GM23338 (cell line): ENCODE measurements at regions not wholly inside any gene's neighbourhood (a gene's known extent, or its start where the extent isn't known, plus 50 kb on each side); places are given as distances from the start of the nearest gene placed in this dataset.
"Not testable (repeated sequence)": the region's sequence is repeated elsewhere in the genome, so short reads cannot be mapped to it uniquely, and the experiment has no call there.

Experiments
- ATAC-seq: fragments of 200-7000 bp; cut with Tn5 transposase; 3 replicates; pipeline ENCODE4 v1.9.1; 2020
- DNase-seq: peaks from one replicate; pipeline ENCODE4 v3.0.0-alpha.2; 2015; ENCODE audit warnings: low spot score
- H2AFZ ChIP-seq: fragments of 200-600 bp; sonication (generic); 2 replicates; pipeline ENCODE4 v1.8.0; 2016; ENCODE audit warnings: antibody characterized with exemption, mild to moderate bottlenecking, moderate library complexity
- H3F3A ChIP-seq: fragments of 200-600 bp; sonication (generic); replicated peaks from 2 replicates; pipeline ENCODE4 v1.8.0; 2017; ENCODE audit warnings: antibody characterized with exemption, mixed run types, low read depth
- H3K27ac ChIP-seq: fragments of 200-600 bp; sonication (generic); 2 replicates; pipeline ENCODE4 v1.6.1; 2016; ENCODE audit warnings: low read depth
- H3K27me3 ChIP-seq: fragments of 200-600 bp; sonication (generic); 2 replicates; pipeline ENCODE4 v1.8.0; 2016; ENCODE audit warnings: mild to moderate bottlenecking, mixed run types, moderate library complexity; ENCODE audit not compliant: insufficient read depth
- H3K36me3 ChIP-seq: fragments of 200-600 bp; sonication (generic); 2 replicates; pipeline ENCODE4 v1.8.0; 2016; ENCODE audit warnings: mild to moderate bottlenecking; ENCODE audit not compliant: insufficient read depth
- H3K4me1 ChIP-seq: fragments of 200-600 bp; sonication (generic); 2 replicates; pipeline ENCODE4 v1.8.0; 2016; ENCODE audit warnings: mild to moderate bottlenecking, moderate library complexity; ENCODE audit not compliant: insufficient read depth
- H3K4me2 ChIP-seq: fragments of 200-600 bp; sonication (generic); 2 replicates; pipeline ENCODE4 v1.7.1; 2017; ENCODE audit warnings: mixed run types
- H3K4me3 ChIP-seq: fragments of 200-600 bp; sonication (generic); 2 replicates; pipeline ENCODE4 v1.6.1; 2016; ENCODE audit warnings: mixed run types
- H3K79me2 ChIP-seq: fragments of 200-600 bp; sonication (generic); replicated peaks from 2 replicates; pipeline ENCODE4 v1.8.0; 2017; ENCODE audit warnings: mild to moderate bottlenecking; ENCODE audit not compliant: insufficient read depth
- H3K9me2 ChIP-seq: fragments of 200-600 bp; sonication (generic); 2 replicates; pipeline ENCODE4 v1.8.0; 2017; ENCODE audit not compliant: insufficient read depth
- H4K20me1 ChIP-seq: fragments of 200-600 bp; sonication (generic); replicated peaks from 2 replicates; pipeline ENCODE4 v1.8.0; 2017; ENCODE audit warnings: mild to moderate bottlenecking; ENCODE audit not compliant: insufficient read depth
- H3K27ac Mint-ChIP-seq: 2 replicates; pipeline ENCODE4 v1.8.0; 2020; ENCODE audit warnings: inconsistent platforms, mild to moderate bottlenecking, moderate library complexity, mixed read lengths
- H3K27me3 Mint-ChIP-seq: 3 replicates; pipeline ENCODE4 v1.8.0; 2022; ENCODE audit warnings: low read depth, mild to moderate bottlenecking, moderate library complexity, mixed read lengths, inconsistent platforms; ENCODE audit not compliant: insufficient read depth, poor library complexity
- H3K36me3 Mint-ChIP-seq: 3 replicates; pipeline ENCODE4 v1.8.0; 2021; ENCODE audit warnings: low read depth, mild to moderate bottlenecking, inconsistent platforms, moderate library complexity, mixed read lengths
- H3K4me1 Mint-ChIP-seq: 3 replicates; pipeline ENCODE4 v1.8.0; 2020; ENCODE audit warnings: mild to moderate bottlenecking, inconsistent platforms, mixed read lengths
- H3K4me3 Mint-ChIP-seq: 3 replicates; pipeline ENCODE4 v1.8.0; 2021; ENCODE audit warnings: moderate library complexity, mild to moderate bottlenecking, inconsistent platforms, mixed read lengths
- H3K9me3 Mint-ChIP-seq: 3 replicates; pipeline ENCODE4 v1.8.0; 2020; ENCODE audit warnings: moderate library complexity, mild to moderate bottlenecking, inconsistent platforms, mixed read lengths
- EZH2phosphoT487 ChIP-seq: fragments of 200-600 bp; sonication (generic); IDR thresholded peaks from one replicate; pipeline ENCODE4 v1.8.1; 2018; ENCODE audit warnings: antibody characterized with exemption; ENCODE audit not compliant: unreplicated experiment
- NANOG ChIP-seq: IDR thresholded peaks from 2 replicates; pipeline ENCODE4 v1.6.1; 2016; ENCODE audit warnings: antibody characterized with exemption, borderline replicate concordance
- ZNF331 ChIP-seq: fragments of 250-450 bp; sonication (Bioruptor Pico); IDR thresholded peaks from 2 replicates; pipeline ENCODE4 v1.5.0; 2020; ENCODE audit warnings: low read depth, mild to moderate bottlenecking, moderate library complexity
- TF ChIP-seq, protein P1 (sequence below): IDR thresholded peaks from 2 replicates; pipeline ENCODE4 v1.6.1; 2016; ENCODE audit warnings: antibody characterized with exemption
- TF ChIP-seq, protein P2 (sequence below): fragments of 250-450 bp; sonication (Bioruptor Pico); IDR thresholded peaks from 2 replicates; pipeline ENCODE4 v1.5.0; 2020; ENCODE audit warnings: mild to moderate bottlenecking, moderate library complexity

- not testable (repeated sequence) for H2AFZ ChIP-seq, H3K9me2 ChIP-seq, H3K27ac ChIP-seq, H3K27me3 Mint-ChIP-seq, H3K4me1 Mint-ChIP-seq, H3K4me1 ChIP-seq, DNase-seq, H3K27me3 ChIP-seq, H3K4me3 ChIP-seq, H3K27ac Mint-ChIP-seq, H3K4me2 ChIP-seq, H3K4me3 Mint-ChIP-seq, H3K36me3 Mint-ChIP-seq, H3K36me3 ChIP-seq, H4K20me1 ChIP-seq, ATAC-seq, H3F3A ChIP-seq, H3K79me2 ChIP-seq
- peaks cover 11% of the 10 kb centered on the region; the same call in 2 of the 3 replicates for H3K9me3 Mint-ChIP-seq
Observed at GRCh38 chr5:25508011-25508410, 863.2 kb upstream of the CDH10 start.

- TF ChIP-seq, protein P1, sequence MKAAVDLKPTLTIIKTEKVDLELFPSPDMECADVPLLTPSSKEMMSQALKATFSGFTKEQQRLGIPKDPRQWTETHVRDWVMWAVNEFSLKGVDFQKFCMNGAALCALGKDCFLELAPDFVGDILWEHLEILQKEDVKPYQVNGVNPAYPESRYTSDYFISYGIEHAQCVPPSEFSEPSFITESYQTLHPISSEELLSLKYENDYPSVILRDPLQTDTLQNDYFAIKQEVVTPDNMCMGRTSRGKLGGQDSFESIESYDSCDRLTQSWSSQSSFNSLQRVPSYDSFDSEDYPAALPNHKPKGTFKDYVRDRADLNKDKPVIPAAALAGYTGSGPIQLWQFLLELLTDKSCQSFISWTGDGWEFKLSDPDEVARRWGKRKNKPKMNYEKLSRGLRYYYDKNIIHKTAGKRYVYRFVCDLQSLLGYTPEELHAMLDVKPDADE: no peak
- no peak for TF ChIP-seq ZNF331 (CRISPR knock-in tag)
- peak; percentile 85 for TF ChIP-seq NANOG
- TF ChIP-seq, protein P2, sequence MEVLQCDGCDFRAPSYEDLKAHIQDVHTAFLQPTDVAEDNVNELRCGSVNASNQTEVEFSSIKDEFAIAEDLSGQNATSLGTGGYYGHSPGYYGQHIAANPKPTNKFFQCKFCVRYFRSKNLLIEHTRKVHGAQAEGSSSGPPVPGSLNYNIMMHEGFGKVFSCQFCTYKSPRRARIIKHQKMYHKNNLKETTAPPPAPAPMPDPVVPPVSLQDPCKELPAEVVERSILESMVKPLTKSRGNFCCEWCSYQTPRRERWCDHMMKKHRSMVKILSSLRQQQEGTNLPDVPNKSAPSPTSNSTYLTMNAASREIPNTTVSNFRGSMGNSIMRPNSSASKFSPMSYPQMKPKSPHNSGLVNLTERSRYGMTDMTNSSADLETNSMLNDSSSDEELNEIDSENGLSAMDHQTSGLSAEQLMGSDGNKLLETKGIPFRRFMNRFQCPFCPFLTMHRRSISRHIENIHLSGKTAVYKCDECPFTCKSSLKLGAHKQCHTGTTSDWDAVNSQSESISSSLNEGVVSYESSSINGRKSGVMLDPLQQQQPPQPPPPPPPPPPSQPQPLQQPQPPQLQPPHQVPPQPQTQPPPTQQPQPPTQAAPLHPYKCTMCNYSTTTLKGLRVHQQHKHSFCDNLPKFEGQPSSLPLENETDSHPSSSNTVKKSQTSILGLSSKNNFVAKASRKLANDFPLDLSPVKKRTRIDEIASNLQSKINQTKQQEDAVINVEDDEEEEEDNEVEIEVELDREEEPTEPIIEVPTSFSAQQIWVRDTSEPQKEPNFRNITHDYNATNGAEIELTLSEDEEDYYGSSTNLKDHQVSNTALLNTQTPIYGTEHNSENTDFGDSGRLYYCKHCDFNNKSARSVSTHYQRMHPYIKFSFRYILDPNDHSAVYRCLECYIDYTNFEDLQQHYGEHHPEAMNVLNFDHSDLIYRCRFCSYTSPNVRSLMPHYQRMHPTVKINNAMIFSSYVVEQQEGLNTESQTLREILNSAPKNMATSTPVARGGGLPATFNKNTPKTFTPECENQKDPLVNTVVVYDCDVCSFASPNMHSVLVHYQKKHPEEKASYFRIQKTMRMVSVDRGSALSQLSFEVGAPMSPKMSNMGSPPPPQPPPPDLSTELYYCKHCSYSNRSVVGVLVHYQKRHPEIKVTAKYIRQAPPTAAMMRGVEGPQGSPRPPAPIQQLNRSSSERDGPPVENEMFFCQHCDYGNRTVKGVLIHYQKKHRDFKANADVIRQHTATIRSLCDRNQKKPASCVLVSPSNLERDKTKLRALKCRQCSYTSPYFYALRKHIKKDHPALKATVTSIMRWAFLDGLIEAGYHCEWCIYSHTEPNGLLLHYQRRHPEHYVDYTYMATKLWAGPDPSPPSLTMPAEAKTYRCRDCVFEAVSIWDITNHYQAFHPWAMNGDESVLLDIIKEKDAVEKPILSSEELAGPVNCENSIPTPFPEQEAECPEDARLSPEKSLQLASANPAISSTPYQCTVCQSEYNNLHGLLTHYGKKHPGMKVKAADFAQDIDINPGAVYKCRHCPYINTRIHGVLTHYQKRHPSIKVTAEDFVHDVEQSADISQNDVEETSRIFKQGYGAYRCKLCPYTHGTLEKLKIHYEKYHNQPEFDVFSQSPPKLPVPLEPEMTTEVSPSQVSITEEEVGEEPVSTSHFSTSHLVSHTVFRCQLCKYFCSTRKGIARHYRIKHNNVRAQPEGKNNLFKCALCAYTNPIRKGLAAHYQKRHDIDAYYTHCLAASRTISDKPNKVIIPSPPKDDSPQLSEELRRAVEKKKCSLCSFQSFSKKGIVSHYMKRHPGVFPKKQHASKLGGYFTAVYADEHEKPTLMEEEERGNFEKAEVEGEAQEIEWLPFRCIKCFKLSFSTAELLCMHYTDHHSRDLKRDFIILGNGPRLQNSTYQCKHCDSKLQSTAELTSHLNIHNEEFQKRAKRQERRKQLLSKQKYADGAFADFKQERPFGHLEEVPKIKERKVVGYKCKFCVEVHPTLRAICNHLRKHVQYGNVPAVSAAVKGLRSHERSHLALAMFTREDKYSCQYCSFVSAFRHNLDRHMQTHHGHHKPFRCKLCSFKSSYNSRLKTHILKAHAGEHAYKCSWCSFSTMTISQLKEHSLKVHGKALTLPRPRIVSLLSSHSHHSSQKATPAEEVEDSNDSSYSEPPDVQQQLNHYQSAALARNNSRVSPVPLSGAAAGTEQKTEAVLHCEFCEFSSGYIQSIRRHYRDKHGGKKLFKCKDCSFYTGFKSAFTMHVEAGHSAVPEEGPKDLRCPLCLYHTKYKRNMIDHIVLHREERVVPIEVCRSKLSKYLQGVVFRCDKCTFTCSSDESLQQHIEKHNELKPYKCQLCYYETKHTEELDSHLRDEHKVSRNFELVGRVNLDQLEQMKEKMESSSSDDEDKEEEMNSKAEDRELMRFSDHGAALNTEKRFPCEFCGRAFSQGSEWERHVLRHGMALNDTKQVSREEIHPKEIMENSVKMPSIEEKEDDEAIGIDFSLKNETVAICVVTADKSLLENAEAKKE (CRISPR knock-in tag): peak; percentile 15; the same call in 1 of the 2 replicates
- no peak for TF ChIP-seq EZH2phosphoT487
- H2AFZ ChIP-seq: no peak overlapping the region
- H3F3A ChIP-seq: no peaks in the 10 kb centered on the region
- Mint-ChIP-seq H3K36me3 (peaks cover 11% of the 10 kb centered on the region; the same call in 2 of the 3 replicates), H3K4me3 (no peak overlapping the region), H3K4me1 (peaks cover 27% of the 10 kb centered on the region), H3K9me3 (peaks cover 13% of the 10 kb centered on the region; the same call in 2 of the 3 replicates), H3K27ac (no peak overlapping the region), H3K27me3 (no peaks in the 10 kb centered on the region)
- peak; percentile 72 for ATAC-seq
- H3K9me2 ChIP-seq: no peaks in the 10 kb centered on the region
- H3K79me2 ChIP-seq: no peaks in the 10 kb centered on the region
- H3K4me3 ChIP-seq: no peak overlapping the region
- no peaks in the 10 kb centered on the region for H3K36me3 ChIP-seq
- no peak overlapping the region for H3K27ac ChIP-seq
- no peaks in the 10 kb centered on the region for H3K27me3 ChIP-seq
- no peaks in the 10 kb centered on the region for H4K20me1 ChIP-seq
- peaks cover 3% of the 10 kb centered on the region for H3K4me1 ChIP-seq
- H3K4me2 ChIP-seq: no peak overlapping the region
- peak; percentile 64 for DNase-seq
Observed at GRCh38 chr5:25500635-25501034, 855.9 kb upstream of the CDH10 start.
